HG03066 (cell line): ENCODE measurements at regions not wholly inside any gene's neighbourhood (a gene's known extent, or its start where the extent isn't known, plus 50 kb on each side); places are given as distances from the start of the nearest gene placed in this dataset.
"Not testable (repeated sequence)": the region's sequence is repeated elsewhere in the genome, so short reads cannot be mapped to it uniquely, and the experiment has no call there.

Experiments
- ATAC-seq: cut with Tn5 transposase; IDR thresholded peaks from one replicate; pipeline ENCODE4 v1.9.1; 2021; ENCODE audit warnings: low read depth; ENCODE audit not compliant: unreplicated experiment

GRCh38 chr2:236998236-236998635, 87.5 kb upstream of the COPS8 start:
- ATAC-seq, result no peak

GRCh38 chr2:236998758-236999157, 86.9 kb upstream of the COPS8 start:
- no peak for ATAC-seq

GRCh38 chr2:237000481-237000880, 85.2 kb upstream of the COPS8 start:
- no peak for ATAC-seq

- not testable (repeated sequence) for ATAC-seq
These were observed 80.3 kb upstream of the COPS8 start for GRCh38 chr2:237005341-237005740.

DNA sequence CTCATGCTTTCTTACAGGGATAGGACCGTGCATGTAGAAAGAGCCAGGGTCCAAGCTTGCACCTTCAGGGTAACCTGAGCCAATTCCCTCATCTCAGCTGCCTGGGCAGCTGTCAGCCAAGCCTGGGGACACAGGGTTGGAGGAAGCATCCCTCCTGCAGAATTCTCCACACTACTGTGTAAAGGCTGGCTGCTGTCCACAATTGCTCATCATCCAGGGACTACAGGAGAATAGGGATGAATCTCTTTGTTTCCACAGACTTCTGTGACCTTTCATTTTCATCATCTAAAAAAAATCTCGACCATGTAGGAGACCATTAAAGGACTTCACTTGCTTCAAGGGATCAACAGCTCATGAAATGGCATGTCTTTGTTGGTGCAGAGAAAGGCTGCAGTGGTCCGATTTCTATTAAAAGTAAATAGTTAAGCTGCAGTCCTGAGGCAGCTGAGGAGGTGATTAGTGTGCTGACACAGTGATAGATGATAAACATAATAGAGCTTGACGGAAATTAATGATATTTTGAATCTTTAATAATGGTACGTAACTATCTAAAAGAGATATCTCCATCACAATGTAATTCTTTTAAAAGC, 74.4 kb upstream of the COPS8 start:
- no peak for ATAC-seq

DNA sequence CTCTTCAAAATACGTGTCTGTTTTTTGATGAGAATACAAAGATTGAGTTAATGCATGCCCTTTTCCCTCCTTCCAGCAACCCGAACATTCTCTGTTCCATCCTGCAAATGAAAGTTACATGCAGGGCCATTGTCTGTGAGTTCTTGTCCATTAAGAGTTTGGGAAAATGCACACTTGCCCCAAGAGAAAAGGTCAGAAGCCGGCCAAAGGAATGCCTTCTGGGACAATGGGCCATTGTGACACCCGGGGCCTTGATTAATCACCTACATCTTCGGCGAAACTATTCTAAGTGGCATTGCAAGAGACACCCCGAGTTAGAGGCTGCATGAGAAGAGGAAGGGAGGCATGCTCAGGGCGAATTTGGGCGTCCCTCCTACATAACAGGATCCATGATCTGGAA, 73.7 kb upstream of the COPS8 start:
- no peak for ATAC-seq

- no peak for ATAC-seq
These were observed 73.0 kb upstream of the COPS8 start for GRCh38 chr2:237012577-237013267.

GRCh38 chr2:237016121-237016915, 69.4 kb upstream of the COPS8 start:
- no peak for ATAC-seq

DNA sequence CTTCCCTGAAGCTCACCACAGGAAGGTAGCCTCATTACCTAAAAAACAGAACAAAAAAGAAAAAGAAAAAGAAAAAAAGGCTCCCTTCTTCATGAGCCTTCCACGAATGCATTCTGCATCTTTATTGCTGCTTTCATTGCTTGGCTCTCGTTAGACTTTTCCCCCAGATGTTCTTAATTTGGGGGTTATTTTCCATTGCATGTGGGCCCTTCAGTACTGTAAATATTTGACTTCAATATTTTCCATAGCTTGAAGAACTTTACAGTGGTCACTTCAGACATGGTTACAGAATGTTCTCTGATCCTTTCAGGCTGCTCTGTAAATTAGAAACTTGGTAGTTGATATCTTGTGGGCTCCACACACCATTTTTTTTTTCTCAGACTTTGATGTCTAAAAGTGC, 65.6 kb upstream of the COPS8 start:
- no peak for ATAC-seq

DNA sequence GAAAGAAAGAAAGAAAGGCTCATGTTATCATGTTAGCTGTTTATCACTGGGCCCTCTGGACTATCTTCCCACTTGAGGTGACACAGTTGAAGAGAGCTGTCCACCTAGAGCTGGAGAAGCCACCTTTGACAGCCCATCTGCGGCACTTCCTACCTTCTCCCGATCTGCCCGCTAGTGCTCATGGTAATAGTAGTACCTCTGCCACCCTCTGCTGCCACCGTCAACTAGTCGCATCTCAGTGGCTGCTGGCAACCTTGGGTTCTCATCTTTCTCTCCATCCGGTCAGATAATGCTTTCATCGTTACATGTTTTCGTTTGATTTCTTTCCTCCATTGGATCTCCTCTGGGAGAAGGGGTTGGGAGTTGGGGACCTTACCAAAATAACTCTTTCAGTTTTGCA, 63.2 kb upstream of the COPS8 start:
- no peak for ATAC-seq

- ATAC-seq, result no peak
These were observed 61.4 kb upstream of the COPS8 start for GRCh38 chr2:237024255-237024654.

DNA sequence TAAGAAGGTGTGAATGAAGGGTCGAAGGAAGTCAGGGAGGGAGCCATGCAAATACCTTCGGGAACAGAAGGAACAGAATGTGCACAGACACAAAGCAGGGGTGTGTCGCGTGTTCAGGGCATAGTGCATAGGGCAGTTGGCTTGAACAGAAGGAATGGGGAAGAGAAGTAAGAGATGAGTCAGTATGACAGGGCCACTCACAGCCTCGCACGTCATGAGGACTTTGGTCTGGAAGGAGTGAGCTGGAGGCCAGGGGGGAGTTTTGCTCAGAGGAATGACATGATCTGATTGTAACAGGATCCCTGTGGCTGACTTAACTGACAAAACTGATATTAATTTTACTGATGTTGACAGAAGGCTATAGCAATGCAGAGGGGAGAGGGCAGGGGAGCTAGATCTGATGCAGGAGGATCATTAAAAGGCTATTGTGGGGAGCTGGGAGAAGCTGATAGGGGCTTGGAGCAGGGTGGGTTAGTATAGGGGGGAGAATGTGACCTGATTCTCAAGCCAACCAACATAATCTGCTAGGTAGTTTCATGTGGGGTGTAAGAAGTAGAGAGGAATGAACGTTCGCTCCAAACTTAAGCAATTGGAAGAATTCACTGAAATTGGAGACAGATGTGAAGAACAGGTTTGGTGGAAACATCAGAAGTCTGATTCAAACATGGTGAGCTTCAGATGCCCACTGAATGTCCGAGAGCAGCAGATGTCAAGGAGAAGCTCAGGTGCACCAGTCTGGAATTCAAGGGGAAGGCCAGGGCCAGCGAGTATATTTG, 60.4 kb upstream of the COPS8 start:
- no peak for ATAC-seq

DNA sequence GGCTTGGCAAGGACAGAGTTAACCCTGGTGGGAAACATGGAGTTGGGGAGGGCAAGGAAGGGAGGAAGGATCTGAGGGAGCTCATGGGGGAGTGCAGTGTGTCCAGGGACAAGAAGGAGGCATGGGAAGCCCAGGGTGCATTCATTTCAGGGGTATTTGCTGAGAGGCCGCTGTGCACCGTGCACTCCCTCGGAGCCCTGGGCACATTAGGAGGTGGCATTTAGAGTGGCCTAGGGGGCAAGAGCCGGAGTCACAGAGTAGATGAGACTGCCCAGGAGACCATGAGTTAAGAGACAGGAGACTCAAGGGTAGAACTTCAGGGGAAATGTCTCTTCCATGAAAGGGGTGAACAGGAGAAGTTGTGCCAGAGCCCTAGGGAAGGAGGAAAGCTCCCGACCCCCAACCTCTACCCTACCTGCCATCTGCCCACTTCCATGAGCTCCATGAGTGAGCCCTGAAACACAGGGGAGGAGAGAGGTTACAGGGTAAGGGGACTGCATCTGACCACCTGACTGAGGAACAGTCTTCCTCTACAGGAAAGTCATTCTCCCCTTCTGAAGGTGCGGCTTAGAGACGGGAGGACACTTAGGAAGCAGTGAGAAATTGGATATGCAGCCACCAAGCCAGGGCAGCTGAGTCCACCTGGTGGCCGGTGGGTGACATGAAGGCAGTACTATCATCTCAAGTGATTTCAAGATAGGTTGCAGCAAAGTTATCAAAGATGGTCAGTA, 58.5 kb upstream of the COPS8 start:
- no peak for ATAC-seq

DNA sequence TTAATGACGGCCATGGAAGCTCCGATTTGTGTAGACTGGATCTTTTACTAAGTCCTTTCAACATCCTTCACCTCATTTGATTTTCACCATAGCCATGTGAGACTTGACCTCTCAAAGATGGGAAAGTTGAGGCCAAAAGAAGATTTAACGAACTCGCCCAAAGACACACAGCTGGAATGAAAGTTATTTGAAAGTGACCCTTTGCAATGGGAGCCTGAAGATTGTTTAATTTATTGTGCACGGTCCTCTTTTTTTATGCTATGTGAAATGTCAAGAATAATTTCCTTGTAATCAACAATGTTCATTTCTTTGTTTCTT, 58.0 kb upstream of the COPS8 start:
- ATAC-seq, result no peak

- no peak for ATAC-seq
These were observed 55.3 kb upstream of the COPS8 start for GRCh38 chr2:237030382-237030781.

DNA sequence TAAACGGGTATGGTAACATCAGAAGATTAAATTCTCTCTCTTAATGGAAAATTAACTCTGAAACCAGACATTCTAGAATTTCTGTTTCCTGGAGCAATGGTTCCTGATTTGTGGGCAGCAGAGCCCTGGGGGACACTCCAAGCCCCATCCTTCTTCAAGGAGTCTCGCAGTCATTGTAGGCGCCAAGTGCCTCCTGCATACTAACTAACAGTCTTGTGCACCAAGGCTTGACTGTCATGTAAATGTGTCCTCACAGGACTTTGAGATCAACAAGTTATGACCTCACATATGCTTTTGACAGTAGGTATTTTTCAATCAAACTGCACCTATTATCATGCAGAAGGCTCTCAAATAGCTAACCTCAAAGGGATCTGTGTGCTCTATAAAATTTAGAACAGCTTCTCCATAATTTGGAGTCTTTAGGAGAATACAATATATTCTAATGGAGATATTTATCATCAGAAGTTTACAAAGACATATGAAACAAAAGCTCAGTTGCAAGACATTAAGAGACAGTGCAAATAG, 52.1 kb upstream of the COPS8 start:
- no peak for ATAC-seq

- ATAC-seq, result no peak
These were observed 49.8 kb upstream of the COPS8 start for GRCh38 chr2:237035781-237036475.
